IPS-15b (cell line): ENCODE measurements at regions not wholly inside any gene's neighbourhood (a gene's known extent, or its start where the extent isn't known, plus 50 kb on each side); places are given as distances from the start of the nearest gene placed in this dataset.

Source experiments
- H3K27me3 ChIP-seq: one replicate; pipeline ENCODE4 v1.6.1; 2013; ENCODE audit warnings: low read length; ENCODE audit not compliant: control insufficient read depth, insufficient read depth
- H3K36me3 ChIP-seq: one replicate; pipeline ENCODE4 v1.6.1; 2013; ENCODE audit warnings: low read length; ENCODE audit not compliant: control insufficient read depth, insufficient read depth
- H3K4me1 ChIP-seq: one replicate; pipeline ENCODE4 v1.6.1; 2013; ENCODE audit warnings: mild to moderate bottlenecking, low read length; ENCODE audit not compliant: control insufficient read depth, insufficient read depth
- H3K4me3 ChIP-seq: one replicate; pipeline ENCODE4 v1.5.1; 2013; ENCODE audit warnings: low read depth, low read length
- H3K9ac ChIP-seq: one replicate; pipeline ENCODE4 v1.6.1; 2013; ENCODE audit warnings: low read depth, mild to moderate bottlenecking, low read length
- H3K9me3 ChIP-seq: one replicate; pipeline ENCODE4 v1.6.1; 2013; ENCODE audit warnings: mild to moderate bottlenecking, low read length; ENCODE audit not compliant: control insufficient read depth, insufficient read depth

DNA sequence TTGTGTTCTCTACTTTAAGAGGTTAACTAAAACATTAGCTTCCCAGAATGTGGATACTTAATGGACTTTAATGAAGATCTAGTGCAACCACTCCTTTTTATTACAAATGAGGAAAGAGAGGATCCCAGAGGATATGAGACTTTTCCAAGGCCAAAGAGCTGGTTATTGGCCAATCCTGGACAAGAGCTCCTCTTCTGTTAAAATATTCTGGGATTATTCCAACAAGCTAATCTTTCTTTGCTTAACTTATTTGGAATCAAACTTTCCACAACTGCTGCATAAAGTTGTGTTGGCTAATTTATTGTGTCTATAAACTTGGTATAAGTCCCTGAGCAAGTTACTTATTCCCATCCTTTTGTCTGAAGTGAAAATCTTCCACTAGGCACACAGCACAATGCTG lies 174.2 kb upstream of the HCCS start:
- no peaks in the 10 kb centered on the region for H3K9me3 ChIP-seq
- H3K4me3 ChIP-seq: no peak overlapping the region
- no peaks in the 10 kb centered on the region for H3K4me1 ChIP-seq
- no peak overlapping the region for H3K9ac ChIP-seq
- H3K36me3 ChIP-seq: no peaks in the 10 kb centered on the region
- no peaks in the 10 kb centered on the region for H3K27me3 ChIP-seq

DNA sequence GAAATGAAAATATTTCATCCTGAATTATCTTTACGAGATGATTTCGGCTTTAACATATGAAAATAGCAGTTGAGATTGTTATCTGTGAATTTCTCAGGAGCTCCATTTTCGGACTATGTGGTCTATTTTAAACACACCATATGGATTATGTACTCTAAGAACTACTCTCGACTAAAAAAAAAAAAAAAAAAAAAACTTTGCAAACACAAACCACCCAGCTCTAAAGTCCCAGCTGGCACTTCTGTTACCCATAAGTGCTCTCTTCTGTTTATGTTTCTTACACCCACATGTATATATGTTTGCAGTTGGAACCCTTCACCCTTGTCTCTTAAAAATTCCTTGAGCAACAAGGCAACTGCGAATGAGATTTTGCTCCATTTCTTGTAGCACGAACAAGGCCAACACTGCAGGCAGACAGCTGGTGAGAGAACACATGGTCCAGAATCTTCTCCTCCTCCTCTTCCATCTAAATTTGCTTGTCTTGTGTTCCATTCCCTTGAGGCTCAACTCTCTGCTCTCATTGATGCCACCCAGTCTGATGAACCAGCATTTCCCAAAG lies 172.7 kb upstream of the HCCS start:
- no peak overlapping the region for H3K4me3 ChIP-seq
- no peaks in the 10 kb centered on the region for H3K4me1 ChIP-seq
- no peaks in the 10 kb centered on the region for H3K9me3 ChIP-seq
- no peak overlapping the region for H3K9ac ChIP-seq
- H3K27me3 ChIP-seq: no peaks in the 10 kb centered on the region
- H3K36me3 ChIP-seq: no peaks in the 10 kb centered on the region

DNA sequence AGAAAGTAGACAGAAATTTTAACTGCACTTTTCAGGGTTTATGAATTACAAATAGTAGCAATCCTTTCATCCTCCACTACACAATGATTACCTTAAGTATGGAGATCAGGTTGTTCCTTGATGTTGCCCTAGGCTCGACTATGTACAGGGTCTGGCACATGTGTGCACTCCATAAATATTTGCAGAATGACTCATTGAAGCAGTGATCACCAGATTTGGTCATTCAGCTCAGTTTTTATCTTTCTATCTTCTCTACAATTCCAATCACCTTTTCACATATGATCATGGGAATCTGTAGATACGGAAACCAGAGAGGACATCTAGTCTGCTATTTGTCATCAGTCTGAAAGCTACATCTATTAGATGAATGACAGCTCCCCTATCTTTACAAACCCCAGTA lies 171.7 kb upstream of the HCCS start:
- H3K9me3 ChIP-seq: no peaks in the 10 kb centered on the region
- H3K27me3 ChIP-seq: no peaks in the 10 kb centered on the region
- no peak overlapping the region for H3K4me3 ChIP-seq
- H3K4me1 ChIP-seq: no peaks in the 10 kb centered on the region
- H3K9ac ChIP-seq: no peak overlapping the region
- H3K36me3 ChIP-seq: no peaks in the 10 kb centered on the region

DNA sequence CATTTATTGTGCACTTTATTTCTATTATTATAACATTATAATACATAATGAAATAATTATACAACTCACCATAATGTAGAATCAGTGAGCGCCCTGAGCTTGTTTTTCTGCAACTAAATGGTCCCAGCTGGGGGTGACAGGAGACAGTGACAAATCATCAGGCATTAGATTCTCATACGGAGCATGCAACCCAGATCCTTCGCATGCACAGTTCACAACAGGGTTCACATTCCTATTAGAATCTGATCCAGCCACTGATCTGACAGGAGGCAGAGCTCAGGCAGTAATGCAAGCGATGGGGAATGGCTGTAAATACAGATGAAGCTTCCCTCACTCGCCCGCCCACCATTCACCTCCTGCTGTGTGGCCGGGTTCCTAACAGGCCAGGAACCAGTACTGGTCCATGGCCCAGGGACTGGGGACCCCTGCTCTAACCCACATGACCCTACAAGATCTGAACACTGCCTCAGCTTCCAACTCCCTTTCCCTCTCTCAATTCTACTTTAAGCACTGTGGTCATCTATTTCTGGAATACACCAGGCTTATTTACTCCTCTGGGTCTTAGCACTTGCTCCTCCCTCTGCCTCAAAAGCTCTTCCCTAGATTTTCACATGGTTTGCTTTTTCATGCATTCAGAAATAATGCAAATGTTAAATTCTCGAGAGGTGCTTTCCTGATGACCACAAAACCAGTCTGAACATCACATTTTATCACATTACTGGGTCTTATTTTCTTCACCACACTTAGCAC lies 166.8 kb upstream of the HCCS start:
- Histone ChIP-seq H3K4me1 (no peaks in the 10 kb centered on the region), H3K9ac (no peak overlapping the region), H3K27me3 (no peaks in the 10 kb centered on the region), H3K4me3 (no peak overlapping the region), H3K36me3 (no peaks in the 10 kb centered on the region), H3K9me3 (no peaks in the 10 kb centered on the region)

DNA sequence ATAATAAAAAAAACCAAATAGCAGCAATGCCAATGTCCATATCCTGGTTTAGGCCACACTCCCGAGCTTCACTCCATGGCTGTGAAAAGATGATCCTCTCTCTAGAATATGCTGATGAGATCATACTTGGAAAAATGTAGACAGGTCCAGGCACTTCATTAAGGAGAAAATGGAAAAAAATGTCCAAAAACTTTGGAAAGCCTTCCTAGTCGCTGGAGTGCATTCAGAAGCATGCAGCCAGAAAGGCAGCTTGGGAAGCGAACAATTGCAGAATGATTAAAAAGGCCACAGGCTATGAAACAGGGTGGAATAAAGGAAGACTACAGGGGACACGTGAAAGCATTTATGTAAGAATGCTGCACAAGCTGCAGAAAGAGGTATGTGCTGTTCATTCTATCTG lies 165.6 kb upstream of the HCCS start:
- no peak overlapping the region for H3K4me3 ChIP-seq
- no peaks in the 10 kb centered on the region for H3K27me3 ChIP-seq
- no peaks in the 10 kb centered on the region for H3K4me1 ChIP-seq
- no peaks in the 10 kb centered on the region for H3K36me3 ChIP-seq
- H3K9ac ChIP-seq: no peak overlapping the region
- H3K9me3 ChIP-seq: no peaks in the 10 kb centered on the region

DNA sequence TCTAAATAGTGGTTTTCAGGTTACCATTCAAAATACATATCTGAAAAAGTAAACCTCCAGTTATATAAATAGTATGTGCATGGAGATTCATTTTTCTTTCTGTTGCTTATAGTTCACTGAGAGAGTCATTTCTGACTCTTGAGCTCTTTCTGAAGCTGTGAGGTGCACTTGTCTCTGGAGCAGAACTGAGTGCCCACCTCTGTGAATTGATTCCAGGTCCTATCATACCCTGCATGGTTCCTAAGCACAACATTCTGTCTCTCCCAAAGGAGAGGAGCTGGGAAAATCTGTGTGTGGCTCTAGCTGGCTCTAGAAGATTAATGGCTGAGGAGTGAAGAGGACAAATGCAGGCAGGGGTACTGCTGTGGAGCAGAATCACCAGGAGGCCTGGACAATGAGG lies 161.6 kb upstream of the HCCS start:
- Histone ChIP-seq H3K36me3 (no peaks in the 10 kb centered on the region), H3K9me3 (peaks cover 2% of the 10 kb centered on the region), H3K4me1 (peaks cover 3% of the 10 kb centered on the region), H3K9ac (no peak overlapping the region), H3K27me3 (no peaks in the 10 kb centered on the region), H3K4me3 (no peak overlapping the region)

DNA sequence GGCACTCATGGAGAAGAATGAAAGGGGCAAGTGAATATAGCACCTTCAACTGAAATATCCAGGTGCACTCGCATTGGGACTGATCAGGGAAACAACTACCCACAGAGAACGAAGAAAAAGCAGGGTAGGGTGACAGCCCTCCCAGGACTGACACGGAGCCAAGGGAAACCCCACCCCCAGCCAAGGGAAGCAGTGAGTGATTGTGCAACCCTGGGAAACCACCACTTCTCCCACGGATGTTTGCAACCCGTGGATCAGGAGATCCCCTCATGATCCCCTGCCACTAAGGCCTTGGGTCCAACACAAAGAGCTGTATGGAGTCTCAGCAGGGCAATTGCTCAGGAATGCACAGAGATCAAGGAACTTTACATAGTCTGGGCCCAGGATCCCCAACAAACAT lies 158.5 kb upstream of the HCCS start:
- peaks cover 2% of the 10 kb centered on the region for H3K9me3 ChIP-seq
- H3K4me1 ChIP-seq: peaks cover 3% of the 10 kb centered on the region

DNA sequence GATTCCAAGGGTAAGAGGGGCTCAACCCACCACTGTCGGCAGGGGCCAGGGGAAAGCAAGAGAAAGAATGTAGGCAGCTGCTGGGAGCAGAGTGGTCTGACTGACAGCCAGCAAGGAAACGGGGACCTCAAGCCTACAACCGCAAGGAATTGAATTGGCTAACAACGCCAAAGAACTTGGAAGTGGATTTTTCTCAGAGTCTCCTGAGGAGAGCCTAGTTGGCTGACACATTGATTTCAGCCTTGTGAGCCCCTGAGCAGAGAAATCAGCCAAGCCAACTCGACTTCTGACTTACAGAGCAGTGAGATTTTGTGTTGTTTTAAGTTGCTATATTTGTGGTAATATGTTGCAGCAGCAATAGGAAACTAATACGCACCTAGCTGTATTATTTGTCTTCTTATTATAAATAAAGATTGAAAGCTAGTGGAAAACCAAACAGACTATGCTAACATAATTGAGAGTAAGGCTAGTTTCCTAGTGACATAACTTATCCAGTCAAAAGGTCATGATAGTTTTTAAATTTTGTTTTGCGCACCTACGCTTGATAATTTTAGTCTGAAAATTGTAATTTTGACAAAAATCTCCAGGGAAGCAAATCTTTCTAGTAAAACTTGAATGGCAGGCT lies 145.8 kb upstream of the HCCS start:
- H3K4me1 ChIP-seq: no peaks in the 10 kb centered on the region
- H3K36me3 ChIP-seq: no peaks in the 10 kb centered on the region
- H3K27me3 ChIP-seq: no peaks in the 10 kb centered on the region
- no peak overlapping the region for H3K4me3 ChIP-seq
- no peak overlapping the region for H3K9ac ChIP-seq
- H3K9me3 ChIP-seq: no peaks in the 10 kb centered on the region

More for the DNA sequence above, 158.5 kb upstream of the HCCS start:
- H3K36me3 ChIP-seq: no peaks in the 10 kb centered on the region
- no peak overlapping the region for H3K9ac ChIP-seq
- H3K4me3 ChIP-seq: no peak overlapping the region
- no peaks in the 10 kb centered on the region for H3K27me3 ChIP-seq

DNA sequence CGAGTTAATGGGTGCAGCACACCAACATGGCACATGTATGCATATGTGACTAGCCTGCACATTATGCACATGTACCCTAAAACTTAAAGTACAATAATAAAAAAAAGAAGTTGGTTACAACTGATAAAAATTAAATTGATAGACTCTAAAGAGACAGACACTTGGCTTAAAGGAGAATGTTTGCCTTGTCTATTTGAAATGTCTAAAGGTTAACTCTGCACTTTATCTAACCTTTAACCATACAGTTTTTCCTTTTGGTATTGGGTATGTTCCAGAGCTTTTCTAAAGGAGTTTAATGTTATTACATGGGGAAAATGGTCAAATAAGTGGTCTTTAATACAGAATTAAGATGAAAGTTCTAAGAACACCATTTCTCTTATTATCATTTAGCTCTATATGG lies 145.1 kb upstream of the HCCS start:
- H3K27me3 ChIP-seq: no peaks in the 10 kb centered on the region
- H3K9ac ChIP-seq: no peak overlapping the region
- no peaks in the 10 kb centered on the region for H3K9me3 ChIP-seq
- H3K36me3 ChIP-seq: no peaks in the 10 kb centered on the region
- no peaks in the 10 kb centered on the region for H3K4me1 ChIP-seq
- no peak overlapping the region for H3K4me3 ChIP-seq

DNA sequence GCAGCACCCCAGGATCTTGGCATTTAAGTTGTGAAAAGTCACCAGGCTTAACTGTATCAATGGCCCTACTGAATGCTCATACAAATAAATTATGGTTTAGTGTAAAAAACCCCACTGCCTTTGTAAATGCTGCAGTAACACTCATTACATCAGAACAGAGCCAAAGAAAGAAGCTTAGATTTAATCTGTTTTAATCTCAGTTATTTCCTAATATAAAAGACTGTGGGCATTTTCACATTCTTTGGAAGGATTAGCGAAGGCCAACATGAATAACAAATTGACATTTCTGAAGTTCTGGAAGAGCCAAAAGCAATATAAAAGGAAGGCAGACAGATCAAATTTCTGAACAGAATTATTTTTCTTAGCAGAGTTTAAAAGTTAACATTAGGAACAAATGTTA lies 140.0 kb upstream of the HCCS start:
- Histone ChIP-seq H3K36me3 (no peaks in the 10 kb centered on the region), H3K9ac (no peak overlapping the region), H3K27me3 (no peaks in the 10 kb centered on the region), H3K4me1 (no peaks in the 10 kb centered on the region), H3K9me3 (no peaks in the 10 kb centered on the region), H3K4me3 (no peak overlapping the region)

DNA sequence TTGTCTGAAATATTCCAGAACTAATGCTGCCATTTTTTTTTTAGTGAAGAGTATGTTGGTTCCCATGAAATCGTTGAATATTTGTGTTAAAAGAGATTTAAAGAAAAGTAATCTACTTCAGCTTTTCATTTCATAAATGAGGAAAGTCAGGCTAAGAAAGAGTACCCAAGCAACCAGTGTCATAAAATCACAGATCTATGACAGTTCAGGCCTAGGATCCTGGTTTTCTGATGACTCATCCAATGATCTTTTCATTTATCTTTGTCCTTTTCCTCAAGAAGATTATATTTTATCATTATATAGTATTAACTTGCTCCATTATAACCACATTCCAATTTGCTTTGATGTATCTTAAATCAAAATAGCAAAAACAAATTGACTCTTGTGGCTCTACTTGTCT lies 139.4 kb upstream of the HCCS start:
- no peak overlapping the region for H3K9ac ChIP-seq
- H3K27me3 ChIP-seq: no peaks in the 10 kb centered on the region
- no peaks in the 10 kb centered on the region for H3K9me3 ChIP-seq
- no peaks in the 10 kb centered on the region for H3K36me3 ChIP-seq
- H3K4me3 ChIP-seq: no peak overlapping the region
- H3K4me1 ChIP-seq: no peaks in the 10 kb centered on the region

DNA sequence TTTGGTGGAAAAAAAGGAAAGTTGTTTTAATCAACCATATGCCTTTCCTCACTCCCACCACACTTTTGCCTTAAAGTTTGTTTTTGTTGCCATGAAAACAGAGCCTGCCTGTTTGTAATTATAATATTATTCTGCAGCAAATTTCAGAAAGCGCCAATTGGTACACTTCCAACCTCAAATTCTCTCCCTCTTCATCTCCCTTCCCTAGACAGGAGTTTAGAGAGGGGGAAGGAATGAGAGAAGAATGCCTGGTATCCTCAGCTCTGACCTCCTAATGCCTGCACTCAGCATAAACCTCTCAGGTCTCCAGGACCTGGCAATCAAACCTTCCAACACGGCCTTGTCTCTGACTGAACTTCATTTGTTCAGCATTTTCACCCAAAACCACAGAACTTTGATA lies 138.4 kb upstream of the HCCS start:
- H3K4me1 ChIP-seq: no peaks in the 10 kb centered on the region
- no peaks in the 10 kb centered on the region for H3K36me3 ChIP-seq
- no peaks in the 10 kb centered on the region for H3K9me3 ChIP-seq
- no peak overlapping the region for H3K9ac ChIP-seq
- H3K4me3 ChIP-seq: no peak overlapping the region
- H3K27me3 ChIP-seq: no peaks in the 10 kb centered on the region
